A673 (cell line): ENCODE measurements at regions not wholly inside any gene's neighbourhood (a gene's known extent, or its start where the extent isn't known, plus 50 kb on each side); places are given as distances from the start of the nearest gene placed in this dataset.

ENCODE experiments used
- BruUV-seq: library from RNA; stranded (reverse); fragments of 400-500 nt; replicated peaks from 2 replicates; lab custom pipeline; 2021; lab: Mats Ljungman, UMichigan
- CTCF ChIA-PET: fragments of 300-600 bp; sonication (Branson Sonifier 250); formaldehyde crosslinking; loops from one replicate; lab custom pipeline; 2022; ENCODE audit warnings: antibody characterized with exemption; lab: Charles Lee
- POLR2A ChIA-PET: fragments of 300-600 bp; sonication (Branson Sonifier 250); formaldehyde crosslinking; loops from one replicate; lab custom pipeline; 2022; ENCODE audit warnings: antibody characterized with exemption; ENCODE audit not compliant: low non-redundant PET; lab: Charles Lee
- DNase-seq: peaks from one replicate; pipeline ENCODE4 v3.0.0-alpha.2; 2015; ENCODE audit warnings: low spot score
- H3K27ac ChIP-seq: fragments of 200-600 bp; sonication (generic); 2 replicates; pipeline ENCODE4 v1.5.1; 2016; ENCODE audit warnings: mixed run types, low read depth, mild to moderate bottlenecking, mixed read lengths, antibody characterized with exemption, low read length; ENCODE audit not compliant: poor library complexity, severe bottlenecking
- H3K27me3 ChIP-seq: fragments of 200-600 bp; sonication (generic); replicated peaks from 2 replicates; pipeline ENCODE4 v1.6.1; 2017; ENCODE audit warnings: mixed run types, low read depth, mild to moderate bottlenecking, mixed read lengths, antibody characterized with exemption, low read length; ENCODE audit not compliant: insufficient read depth, poor library complexity
- H3K36me3 ChIP-seq: fragments of 200-600 bp; sonication (generic); 2 replicates; pipeline ENCODE4 v1.6.1; 2016; ENCODE audit warnings: mixed run types, mild to moderate bottlenecking, mixed read lengths, antibody characterized with exemption, low read length; ENCODE audit not compliant: insufficient read depth, poor library complexity, severe bottlenecking
- H3K4me1 ChIP-seq: fragments of 200-600 bp; sonication (generic); 2 replicates; pipeline ENCODE4 v1.6.1; 2017; ENCODE audit warnings: mixed run types, mild to moderate bottlenecking, mixed read lengths, antibody characterized with exemption, low read length; ENCODE audit not compliant: insufficient read depth, poor library complexity, severe bottlenecking
- H3K4me3 ChIP-seq: fragments of 200-600 bp; sonication (generic); 2 replicates; pipeline ENCODE4 v1.5.1; 2016; ENCODE audit warnings: low read depth, mixed run types, mild to moderate bottlenecking, mixed read lengths, low read length; ENCODE audit not compliant: poor library complexity, severe bottlenecking
- H3K9me3 ChIP-seq: fragments of 200-600 bp; sonication (generic); 2 replicates; pipeline ENCODE4 v1.6.1; 2016; ENCODE audit warnings: mixed run types, low read depth, mild to moderate bottlenecking, mixed read lengths, antibody characterized with exemption, low read length; ENCODE audit not compliant: poor library complexity, severe bottlenecking
- CTCF ChIP-seq: fragments of 300-800, 200-600 bp; sonication (generic); conservative IDR thresholded peaks from 2 replicates; pipeline ENCODE4 v1.5.1; 2017; ENCODE audit warnings: low read depth, mild to moderate bottlenecking, antibody characterized with exemption, low read length, moderate library complexity, mixed read lengths
- EZH2 ChIP-seq: fragments of 200-600 bp; sonication (generic); IDR thresholded peaks from 2 replicates; pipeline ENCODE4 v1.6.1; 2017; ENCODE audit warnings: borderline replicate concordance, low read depth, mild to moderate bottlenecking, mixed read lengths, antibody characterized with exemption, low read length; ENCODE audit not compliant: poor library complexity, severe bottlenecking
- intact Hi-C: fragments of 100-400 bp; cut with micrococcal nuclease; formaldehyde crosslinking; loops from one replicate; pipeline ENCODE4 v1.10.0; 2022; ENCODE audit not compliant: unreplicated experiment

DNA sequence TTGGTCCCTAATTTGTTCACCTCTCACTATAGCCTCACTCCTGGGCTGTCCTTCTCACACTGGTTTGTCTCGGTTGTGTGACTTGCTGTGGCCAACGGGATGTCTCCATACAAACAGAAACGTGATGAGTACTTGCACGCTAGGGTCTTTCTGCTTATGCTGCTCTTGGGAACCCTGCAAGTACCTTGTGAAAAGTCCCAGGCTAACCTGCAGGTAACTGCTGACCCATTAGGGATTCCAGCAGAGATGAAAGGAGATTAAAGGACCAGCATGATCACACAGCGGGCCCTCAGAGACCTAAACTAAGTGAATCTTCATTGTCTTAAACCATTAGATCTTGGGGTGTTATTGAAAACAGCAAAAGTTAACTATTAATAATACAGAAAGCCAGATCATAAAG is 562.8 kb upstream of the GOT2 start:
- TF ChIP-seq CTCF (no peak), EZH2 (no peak)
- no peaks in the 10 kb centered on the region for H3K9me3 ChIP-seq
- no peaks in the 10 kb centered on the region for H3K36me3 ChIP-seq
- intact Hi-C loops, result no loop called here
- no peak overlapping the region for H3K27ac ChIP-seq
- no TSS peak for BruUV-seq
- no peaks in the 10 kb centered on the region for H3K4me1 ChIP-seq
- ChIA-PET CTCF (no interaction called here), POLR2A (no interaction called here)
- DNase-seq, result no peak
- no peak overlapping the region for H3K4me3 ChIP-seq
- H3K27me3 ChIP-seq, result peaks cover 5% of the 10 kb centered on the region

- Histone ChIP-seq H3K4me3 (no peak overlapping the region), H3K27ac (no peak overlapping the region), H3K36me3 (no peaks in the 10 kb centered on the region), H3K4me1 (no peaks in the 10 kb centered on the region), H3K9me3 (no peaks in the 10 kb centered on the region), H3K27me3 (peaks cover 5% of the 10 kb centered on the region)
- TF ChIP-seq CTCF (no peak), EZH2 (no peak)
- CTCF ChIA-PET, result no interaction called here
- BruUV-seq, result no TSS peak
- intact Hi-C loops, result no loop called here
- peak; percentile 1 for DNase-seq
- POLR2A ChIA-PET, result no interaction called here
Measured at GRCh38 chr16:59295993-59296736, 562.0 kb upstream of the GOT2 start.

GRCh38 chr16:59295474-59295873 is 561.4 kb upstream of the GOT2 start:
- DNase-seq, result no peak
- Histone ChIP-seq H3K36me3 (no peaks in the 10 kb centered on the region), H3K4me1 (no peaks in the 10 kb centered on the region), H3K9me3 (no peaks in the 10 kb centered on the region), H3K4me3 (no peak overlapping the region), H3K27ac (no peak overlapping the region), H3K27me3 (peaks cover 5% of the 10 kb centered on the region)
- intact Hi-C loops, result no loop called here
- POLR2A ChIA-PET, result no interaction called here
- CTCF ChIA-PET, result no interaction called here
- TF ChIP-seq CTCF (no peak), EZH2 (no peak)
- BruUV-seq, result no TSS peak
